ENCODE measurements at regions not wholly inside any gene's neighbourhood (a gene's known extent, or its start where the extent isn't known, plus 50 kb on each side); places are given as distances from the start of the nearest gene placed in this dataset.

- TF ChIP-seq SP1 (IDR thresholded peaks at IDR 0.05; ENCODE audit: low read depth) (no peak), CTCF (IDR thresholded peaks at IDR 0.05 in 2 of 3, conservative IDR thresholded peaks at IDR 0.05 in 1 of 3; ENCODE audit: borderline replicate concordance in 1 of 3, insufficient read depth in 1 of 3, low read depth in 2 of 3, low read length in 2 of 3) (no peak), EZH2phosphoT487 (IDR thresholded peaks at IDR 0.05; ENCODE audit: borderline replicate concordance) (no peak), EGR1 (IDR thresholded peaks at IDR 0.05; ENCODE audit: low read depth) (no peak), POLR2A (IDR thresholded peaks at IDR 0.05; ENCODE audit: borderline replicate concordance, extremely low read depth, insufficient read depth, insufficient read length) (no peak), ATF3 (IDR thresholded peaks at IDR 0.05) (no peak), SIN3A (IDR thresholded peaks at IDR 0.05; ENCODE audit: low read depth) (no peak), FOSL1 (IDR thresholded peaks at IDR 0.05; ENCODE audit: low read depth) (no peak)
Observed at GRCh38 chr12:32030151-32030550, 70.9 kb downstream of the RESF1 start.
